ENCODE measurements at regions not wholly inside any gene's neighbourhood (a gene's known extent, or its start where the extent isn't known, plus 50 kb on each side); places are given as distances from the start of the nearest gene placed in this dataset.

- no peak overlapping the region for H3K4me3 Mint-ChIP-seq
- no peaks in the 10 kb centered on the region for H3K36me3 Mint-ChIP-seq (ENCODE audit: low read depth)
- H3K27me3 Mint-ChIP-seq = peaks cover 6% of the 10 kb centered on the region
- DNase-seq = no peak
- CTCF ChIA-PET = no interaction called here
- POLR2A ChIA-PET = no interaction called here
- intact Hi-C loops (cut with micrococcal nuclease) = no loop called here
- ATAC-seq (ENCODE audit: low read depth) = no peak
- no peak for TF ChIP-seq CTCF (IDR thresholded peaks at IDR 0.05)
- H3K4me1 Mint-ChIP-seq = no peaks in the 10 kb centered on the region
- H3K27ac Mint-ChIP-seq = no peak overlapping the region
- H3K9me3 Mint-ChIP-seq = peaks cover 4% of the 10 kb centered on the region
Measured at GRCh38 chr7:131955679-131956078, 399.3 kb upstream of the PODXL start.

- Mint-ChIP-seq H3K9me3 (peaks cover 4% of the 10 kb centered on the region), H3K4me3 (no peak overlapping the region), H3K36me3 (ENCODE audit: low read depth) (no peaks in the 10 kb centered on the region), H3K27ac (no peak overlapping the region), H3K27me3 (peaks cover 5% of the 10 kb centered on the region), H3K4me1 (no peaks in the 10 kb centered on the region)
- DNase-seq = no peak
- no peak for TF ChIP-seq CTCF (IDR thresholded peaks at IDR 0.05)
- ChIA-PET POLR2A (no interaction called here), CTCF (no interaction called here)
- intact Hi-C loops (cut with micrococcal nuclease) = no loop called here
- ATAC-seq (ENCODE audit: low read depth) = no peak
Measured at GRCh38 chr7:131953184-131953583, 396.8 kb upstream of the PODXL start.

GRCh38 chr7:131952365-131952764 lies 395.9 kb upstream of the PODXL start:
- H3K27ac Mint-ChIP-seq = no peak overlapping the region
- H3K9me3 Mint-ChIP-seq = peaks cover 4% of the 10 kb centered on the region
- CTCF ChIA-PET = no interaction called here
- ATAC-seq (ENCODE audit: low read depth) (no peak), DNase-seq (no peak)
- peaks cover 7% of the 10 kb centered on the region for H3K27me3 Mint-ChIP-seq
- no peak for TF ChIP-seq CTCF (IDR thresholded peaks at IDR 0.05)
- H3K4me3 Mint-ChIP-seq = no peak overlapping the region
- H3K4me1 Mint-ChIP-seq = no peaks in the 10 kb centered on the region
- intact Hi-C loops (cut with micrococcal nuclease) = no loop called here
- POLR2A ChIA-PET = no interaction called here
- no peaks in the 10 kb centered on the region for H3K36me3 Mint-ChIP-seq (ENCODE audit: low read depth)

- intact Hi-C loops (cut with micrococcal nuclease) = no loop called here
- H3K36me3 Mint-ChIP-seq (ENCODE audit: low read depth) = no peaks in the 10 kb centered on the region
- TF ChIP-seq CTCF (IDR thresholded peaks at IDR 0.05) = no peak
- DNase-seq (no peak), ATAC-seq (ENCODE audit: low read depth) (no peak)
- no peaks in the 10 kb centered on the region for H3K4me1 Mint-ChIP-seq
- H3K27me3 Mint-ChIP-seq = peaks cover 17% of the 10 kb centered on the region
- POLR2A ChIA-PET = no interaction called here
- H3K27ac Mint-ChIP-seq = no peak overlapping the region
- H3K9me3 Mint-ChIP-seq = peaks cover 4% of the 10 kb centered on the region
- no peak overlapping the region for H3K4me3 Mint-ChIP-seq
- CTCF ChIA-PET = no interaction called here
Measured at GRCh38 chr7:131950758-131951157, 394.3 kb upstream of the PODXL start.

- ChIA-PET CTCF (no interaction called here), POLR2A (no interaction called here)
- ATAC-seq (ENCODE audit: low read depth) (no peak), DNase-seq (no peak)
- no peak for TF ChIP-seq CTCF (IDR thresholded peaks at IDR 0.05)
- Mint-ChIP-seq H3K27me3 (peaks cover 21% of the 10 kb centered on the region), H3K36me3 (ENCODE audit: low read depth) (no peaks in the 10 kb centered on the region), H3K27ac (no peak overlapping the region), H3K4me1 (no peaks in the 10 kb centered on the region), H3K9me3 (peaks cover 4% of the 10 kb centered on the region), H3K4me3 (no peak overlapping the region)
- intact Hi-C loops (cut with micrococcal nuclease) = no loop called here
Measured at GRCh38 chr7:131949659-131950058, 393.2 kb upstream of the PODXL start.
